Caco-2 (cell line): ENCODE measurements at regions not wholly inside any gene's neighbourhood (a gene's known extent, or its start where the extent isn't known, plus 50 kb on each side); places are given as distances from the start of the nearest gene placed in this dataset.

Experiments
- BruUV-seq: library from RNA; stranded (reverse); fragments of 400-500 nt; replicated peaks from 2 replicates; lab custom pipeline; 2021; lab: Mats Ljungman, UMichigan
- CTCF ChIA-PET: fragments of 300-600 bp; sonication (Branson Sonifier 250); formaldehyde crosslinking; loops from one replicate; lab custom pipeline; 2022; ENCODE audit warnings: antibody characterized with exemption; lab: Charles Lee
- POLR2A ChIA-PET: fragments of 300-600 bp; sonication (Branson Sonifier 250); formaldehyde crosslinking; loops from one replicate; lab custom pipeline; 2022; ENCODE audit warnings: antibody characterized with exemption; lab: Charles Lee
- DNase-seq, 2 experiments: peaks; one replicate each; pipeline versions ENCODE4 v3.0.0 to v3.0.0-alpha.2; 2020 to 2022
- H3K27me3 ChIP-seq: replicated peaks from 2 replicates; pipeline ENCODE4 v1.6.0; 2011; ENCODE audit warnings: low read length; ENCODE audit not compliant: control insufficient read depth, insufficient read depth
- H3K36me3 ChIP-seq: 2 replicates; pipeline ENCODE4 v1.5.1; 2011; ENCODE audit warnings: low read length; ENCODE audit not compliant: control insufficient read depth, insufficient read depth
- H3K4me1 ChIP-seq: fragments of 250-450 bp; sonication (Bioruptor Pico); 2 replicates; pipeline ENCODE4 v1.5.1; 2020; ENCODE audit warnings: mild to moderate bottlenecking
- H3K4me3 ChIP-seq: 2 replicates; pipeline ENCODE4 v1.5.1; 2011; ENCODE audit warnings: low read depth, mild to moderate bottlenecking, control low read depth, low read length
- H3K9me3 ChIP-seq: fragments of 250-450 bp; sonication (Bioruptor Pico); 2 replicates; pipeline ENCODE4 v1.5.1; 2020; ENCODE audit warnings: mild to moderate bottlenecking, moderate library complexity
- H3K27ac Mint-ChIP-seq: one replicate; pipeline ENCODE4 v1.8.0; 2022; ENCODE audit warnings: mixed read lengths; ENCODE audit not compliant: unreplicated experiment
- H3K27me3 Mint-ChIP-seq: one replicate; pipeline ENCODE4 v1.8.0; 2022; ENCODE audit warnings: mixed read lengths; ENCODE audit not compliant: insufficient read depth, unreplicated experiment
- H3K36me3 Mint-ChIP-seq: one replicate; pipeline ENCODE4 v1.8.0; 2022; ENCODE audit warnings: mild to moderate bottlenecking, mixed read lengths; ENCODE audit not compliant: insufficient read depth, unreplicated experiment
- H3K4me1 Mint-ChIP-seq: one replicate; pipeline ENCODE4 v1.8.0; 2022; ENCODE audit warnings: low read depth, mixed read lengths; ENCODE audit not compliant: unreplicated experiment
- H3K4me3 Mint-ChIP-seq: one replicate; pipeline ENCODE4 v1.8.0; 2022; ENCODE audit warnings: mild to moderate bottlenecking, moderate library complexity, mixed read lengths; ENCODE audit not compliant: unreplicated experiment
- H3K9me3 Mint-ChIP-seq: one replicate; pipeline ENCODE4 v1.8.0; 2022; ENCODE audit warnings: mixed read lengths; ENCODE audit not compliant: unreplicated experiment
- CTCF ChIP-seq, 2 experiments: fragments of 200-600 bp in 1 of 2; IDR thresholded peaks; 1 replicate in 1 of 2; 2 replicates in 1 of 2; pipeline versions ENCODE4 v1.5.1 to v1.8.0; 2011 to 2022; ENCODE audit warnings: antibody characterized with exemption in 1 of 2, control low read depth in 1 of 2, inconsistent platforms in 1 of 2, low read depth in 1 of 2, low read length in 1 of 2, mild to moderate bottlenecking in 1 of 2, moderate library complexity in 1 of 2; ENCODE audit not compliant: insufficient read depth in 1 of 2, severe bottlenecking in 1 of 2, unreplicated experiment in 1 of 2
- intact Hi-C: fragments of 100-400 bp; cut with micrococcal nuclease; formaldehyde crosslinking; loops from one replicate; pipeline ENCODE4 v1.10.0; 2022; ENCODE audit not compliant: unreplicated experiment

GRCh38 chr15:85926834-85927233 is 132.1 kb upstream of the KLHL25 start:
- Mint-ChIP-seq H3K4me3 (no peak overlapping the region), H3K36me3 (no peaks in the 10 kb centered on the region), H3K4me1 (no peaks in the 10 kb centered on the region), H3K9me3 (no peaks in the 10 kb centered on the region), H3K27ac (no peak overlapping the region), H3K27me3 (peaks cover 17% of the 10 kb centered on the region)
- intact Hi-C loops = no loop called here
- no peaks in the 10 kb centered on the region for H3K4me1 ChIP-seq
- POLR2A ChIA-PET = no interaction called here
- no peak for DNase-seq
- H3K36me3 ChIP-seq = no peaks in the 10 kb centered on the region
- TF ChIP-seq CTCF (IDR thresholded peaks at IDR 0.05; ENCODE audit: insufficient read depth in 1 of 2, low read depth in 1 of 2, low read length in 1 of 2, severe bottlenecking in 1 of 2, unreplicated experiment in 1 of 2) = no peak
- no peaks in the 10 kb centered on the region; the same call in 1 of the 2 replicates for H3K27me3 ChIP-seq
- H3K9me3 ChIP-seq = no peaks in the 10 kb centered on the region
- H3K4me3 ChIP-seq = no peak overlapping the region
- CTCF ChIA-PET = no interaction called here
- no TSS peak for BruUV-seq

- no peaks in the 10 kb centered on the region for H3K9me3 Mint-ChIP-seq
- no TSS peak for BruUV-seq
- H3K36me3 Mint-ChIP-seq = no peaks in the 10 kb centered on the region
- H3K4me1 ChIP-seq = no peaks in the 10 kb centered on the region
- no peak for TF ChIP-seq CTCF (IDR thresholded peaks at IDR 0.05; ENCODE audit: insufficient read depth in 1 of 2, low read depth in 1 of 2, low read length in 1 of 2, severe bottlenecking in 1 of 2, unreplicated experiment in 1 of 2)
- DNase-seq = no peak
- CTCF ChIA-PET = interaction anchor here (0.5 kb wide), 1 partner anchor 63 kb away, joined by 3 read pairs; no protein-coding TSS in a partner anchor
- POLR2A ChIA-PET = no interaction called here
- peaks cover 17% of the 10 kb centered on the region for H3K27me3 Mint-ChIP-seq
- H3K36me3 ChIP-seq = no peaks in the 10 kb centered on the region
- no peak overlapping the region for H3K27ac Mint-ChIP-seq
- H3K4me3 ChIP-seq = no peak overlapping the region
- H3K4me1 Mint-ChIP-seq = no peaks in the 10 kb centered on the region
- H3K9me3 ChIP-seq = no peaks in the 10 kb centered on the region
- H3K4me3 Mint-ChIP-seq = no peak overlapping the region
- intact Hi-C loops = no loop called here
- no peaks in the 10 kb centered on the region for H3K27me3 ChIP-seq
Observed at GRCh38 chr15:85927931-85928537, 133.3 kb upstream of the KLHL25 start.

- H3K36me3 ChIP-seq = no peaks in the 10 kb centered on the region
- H3K4me3 ChIP-seq = no peak overlapping the region
- Mint-ChIP-seq H3K27me3 (peaks cover 16% of the 10 kb centered on the region), H3K27ac (no peak overlapping the region), H3K36me3 (no peaks in the 10 kb centered on the region), H3K4me1 (no peaks in the 10 kb centered on the region), H3K4me3 (no peak overlapping the region), H3K9me3 (no peaks in the 10 kb centered on the region)
- BruUV-seq = no TSS peak
- no peak for DNase-seq
- no peaks in the 10 kb centered on the region for H3K4me1 ChIP-seq
- POLR2A ChIA-PET = no interaction called here
- no peaks in the 10 kb centered on the region for H3K9me3 ChIP-seq
- H3K27me3 ChIP-seq = no peaks in the 10 kb centered on the region
- intact Hi-C loops = no loop called here
- TF ChIP-seq CTCF (IDR thresholded peaks at IDR 0.05; ENCODE audit: insufficient read depth in 1 of 2, low read depth in 1 of 2, low read length in 1 of 2, severe bottlenecking in 1 of 2, unreplicated experiment in 1 of 2) = no peak
- CTCF ChIA-PET = no interaction called here
Observed at GRCh38 chr15:85929786-85930185, 135.1 kb upstream of the KLHL25 start.
